K562 (cell line): ENCODE measurements at regions not wholly inside any gene's neighbourhood (a gene's known extent, or its start where the extent isn't known, plus 50 kb on each side); places are given as distances from the start of the nearest gene placed in this dataset.

Source experiments
- EGR1 ChIP-seq: fragments of 450-650 bp; conservative IDR thresholded peaks from 2 replicates; pipeline ENCODE4 v1.6.1; 2017; ENCODE audit warnings: mild to moderate bottlenecking
- ETV6 ChIP-seq, 3 experiments: fragments of 150-350 bp in 1 of 3; sonication (generic) in 1 of 3; formaldehyde crosslinking in 1 of 3; IDR thresholded peaks; 2 replicates each; pipeline versions ENCODE4 v1.6.1 to v1.8.0; 2014 to 2022; ENCODE audit warnings: borderline replicate concordance in 2 of 3, low read depth in 2 of 3, antibody characterized with exemption in 1 of 3, low read length in 1 of 3, mild to moderate bottlenecking in 1 of 3, missing genetic modification reagents in 1 of 3

DNA sequence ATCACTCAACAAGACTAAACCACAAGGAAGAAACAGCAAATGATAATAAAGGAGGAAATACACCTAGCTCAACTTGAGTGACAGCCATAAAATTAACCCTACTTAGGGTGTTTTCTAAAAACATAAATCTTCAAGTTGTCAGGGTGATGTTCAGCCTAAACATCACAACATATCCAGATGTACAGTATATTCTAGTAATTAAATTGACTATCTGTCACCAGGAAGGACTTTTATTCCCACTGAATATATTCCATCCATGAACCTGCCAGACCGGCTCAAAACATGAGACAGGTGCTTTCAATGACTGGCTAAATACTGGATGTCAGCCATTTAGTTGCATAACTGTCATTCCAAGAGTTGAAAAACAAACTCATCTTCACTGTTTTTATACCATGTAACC lies 298.1 kb upstream of the NEBL start:
- TF ChIP-seq ETV6 (IDR thresholded peaks at IDR 0.05; ENCODE audit: borderline replicate concordance in 1 of 2, low read depth in 2 of 2, low read length in 1 of 2) (no peak), ETV6 (CRISPR knock-in tag; IDR thresholded peaks at IDR 0.05; ENCODE audit: borderline replicate concordance) (no peak), EGR1 (no peak)
